Stimulated activated naive CD8-positive, alpha-beta T cell treated with anti-CD3 and anti-CD28 coated beads, Interleukin-15, Interleukin-2, amounts not matched to agents 100 U/mL and 50 U/mL, for 24 hours (primary cell): ENCODE measurements at regions not wholly inside any gene's neighbourhood (a gene's known extent, or its start where the extent isn't known, plus 50 kb on each side); places are given as distances from the start of the nearest gene placed in this dataset.

ENCODE experiments used
- ATAC-seq: fragments of 150-1000 bp; cut with Tn5 transposase; one replicate; pipeline ENCODE4 v1.10.0; 2021
- DNase-seq: peaks from one replicate; pipeline ENCODE4 v3.0.0; 2021

- no peak for DNase-seq
- no peak for ATAC-seq
Measured at GRCh38 chr11:116255321-116255953, 517.4 kb downstream of the BUD13 start.

GRCh38 chr11:116250155-116250554 is 522.6 kb downstream of the BUD13 start:
- DNase-seq: no peak
- ATAC-seq: no peak

- DNase-seq (no peak), ATAC-seq (no peak)
Measured at GRCh38 chr11:116249561-116249960, 523.2 kb downstream of the BUD13 start.

- DNase-seq: no peak
- no peak for ATAC-seq
Measured at GRCh38 chr11:116244889-116245288, 527.9 kb downstream of the BUD13 start.

GRCh38 chr11:116244439-116244838 is 528.3 kb downstream of the BUD13 start:
- DNase-seq: no peak
- ATAC-seq: no peak

GRCh38 chr11:116243991-116244390 is 528.8 kb downstream of the BUD13 start:
- no peak for DNase-seq
- ATAC-seq: no peak

GRCh38 chr11:116242006-116242405 is 530.8 kb downstream of the BUD13 start:
- ATAC-seq (no peak), DNase-seq (no peak)

GRCh38 chr11:116240710-116241109 is 532.1 kb downstream of the BUD13 start:
- no peak for DNase-seq
- ATAC-seq: no peak

- ATAC-seq (no peak), DNase-seq (no peak)
Measured at GRCh38 chr11:116239247-116239646, 533.5 kb downstream of the BUD13 start.

GRCh38 chr11:116234989-116235568 is 537.7 kb downstream of the BUD13 start:
- no peak for ATAC-seq
- no peak for DNase-seq

- ATAC-seq (no peak), DNase-seq (no peak)
Measured at GRCh38 chr11:116233561-116233960, 539.2 kb downstream of the BUD13 start.

GRCh38 chr11:116232364-116232828 is 540.4 kb downstream of the BUD13 start:
- no peak for ATAC-seq
- no peak for DNase-seq

GRCh38 chr11:116231543-116231942 is 541.2 kb downstream of the BUD13 start:
- DNase-seq: no peak
- ATAC-seq: no peak

GRCh38 chr11:116230438-116230837 is 542.3 kb downstream of the BUD13 start:
- DNase-seq (no peak), ATAC-seq (no peak)

GRCh38 chr11:116229236-116229970 is 543.4 kb downstream of the BUD13 start:
- ATAC-seq (no peak), DNase-seq (no peak)

GRCh38 chr11:116226731-116227130 is 546.1 kb downstream of the BUD13 start:
- ATAC-seq (no peak), DNase-seq (no peak)

GRCh38 chr11:116225784-116226585 is 546.8 kb downstream of the BUD13 start:
- DNase-seq: no peak
- ATAC-seq: no peak

- no peak for ATAC-seq
Measured at GRCh38 chr11:116225236-116225635, 547.6 kb downstream of the BUD13 start.

GRCh38 chr11:116224889-116225200 is 547.9 kb downstream of the BUD13 start:
- ATAC-seq (no peak), DNase-seq (no peak)

More at GRCh38 chr11:116225236-116225635, 547.6 kb downstream of the BUD13 start:
- no peak for DNase-seq

- DNase-seq: peak; percentile 53
- ATAC-seq: no peak
Measured at GRCh38 chr11:116224154-116224888, 548.5 kb downstream of the BUD13 start.

- ATAC-seq: no peak
Measured at GRCh38 chr11:116221351-116221750, 551.4 kb downstream of the BUD13 start.

GRCh38 chr11:116219171-116219635 is 553.6 kb downstream of the BUD13 start:
- ATAC-seq (no peak), DNase-seq (no peak)

More at GRCh38 chr11:116221351-116221750, 551.4 kb downstream of the BUD13 start:
- no peak for DNase-seq
